OCI-LY7 (cell line): ENCODE measurements at regions not wholly inside any gene's neighbourhood (a gene's known extent, or its start where the extent isn't known, plus 50 kb on each side); places are given as distances from the start of the nearest gene placed in this dataset.

Experiments used
- BruUV-seq: library from RNA; stranded (reverse); fragments of 400-500 nt; replicated peaks from 2 replicates; lab custom pipeline; 2021; lab: Mats Ljungman, UMichigan
- CTCF ChIA-PET: fragments of 300-600 bp; sonication (Branson Sonifier 250); formaldehyde crosslinking; loops from one replicate; lab custom pipeline; 2022; ENCODE audit warnings: antibody characterized with exemption; ENCODE audit not compliant: unreplicated experiment; lab: Charles Lee
- POLR2A ChIA-PET: fragments of 300-600 bp; sonication (Branson Sonifier 250); formaldehyde crosslinking; loops from one replicate; lab custom pipeline; 2022; ENCODE audit warnings: antibody characterized with exemption; lab: Charles Lee
- DNase-seq: peaks from one replicate; pipeline ENCODE4 v3.0.0-alpha.2; 2015; ENCODE audit warnings: low spot score
- H2AFZ ChIP-seq: fragments of 200-600 bp; sonication (generic), shearing (Covaris generic); 2 replicates; pipeline ENCODE4 v1.6.1; 2014; ENCODE audit warnings: mild to moderate bottlenecking, antibody characterized with exemption, low read length, moderate library complexity
- H3K27ac ChIP-seq: fragments of 200-600 bp; sonication (generic); 2 replicates; pipeline ENCODE4 v1.5.1; 2014; ENCODE audit warnings: mixed run types, low read depth, mild to moderate bottlenecking, moderate library complexity, low read length, inconsistent platforms; ENCODE audit not compliant: poor library complexity, severe bottlenecking
- H3K36me3 ChIP-seq: fragments of 200-600 bp; sonication (generic); 2 replicates; pipeline ENCODE4 v1.6.1; 2014; ENCODE audit warnings: mild to moderate bottlenecking, antibody characterized with exemption, low read length, moderate library complexity, mixed read lengths; ENCODE audit not compliant: insufficient read depth
- H3K4me1 ChIP-seq: fragments of 200-600 bp; sonication (generic); 2 replicates; pipeline ENCODE4 v1.5.1; 2014; ENCODE audit warnings: mild to moderate bottlenecking, low read length; ENCODE audit not compliant: insufficient read depth, poor library complexity, severe bottlenecking
- H3K4me2 ChIP-seq: fragments of 200-600 bp; sonication (generic); 2 replicates; pipeline ENCODE4 v1.6.1; 2014; ENCODE audit warnings: mild to moderate bottlenecking, low read length
- H3K4me3 ChIP-seq: fragments of 200-600 bp; sonication (generic); 2 replicates; pipeline ENCODE4 v1.5.1; 2014; ENCODE audit warnings: mild to moderate bottlenecking, low read depth, low read length; ENCODE audit not compliant: poor library complexity, severe bottlenecking
- H3K79me2 ChIP-seq: fragments of 200-600 bp; sonication (generic); 2 replicates; pipeline ENCODE4 v1.6.1; 2016; ENCODE audit warnings: low read depth, mild to moderate bottlenecking, low read length, moderate library complexity, mixed read lengths; ENCODE audit not compliant: insufficient read depth
- H3K9me2 ChIP-seq: fragments of 200-600 bp; sonication (generic); 2 replicates; pipeline ENCODE4 v1.6.1; 2016; ENCODE audit warnings: mild to moderate bottlenecking, low read length, mixed read lengths; ENCODE audit not compliant: insufficient read depth
- H3K9me3 ChIP-seq: fragments of 200-600 bp; sonication (generic); 2 replicates; pipeline ENCODE4 v1.6.1; 2014; ENCODE audit warnings: mild to moderate bottlenecking, mixed run types, low read length, mixed read lengths
- H4K20me1 ChIP-seq: fragments of 200-600 bp; sonication (generic); 2 replicates; pipeline ENCODE4 v1.6.1; 2014; ENCODE audit warnings: mild to moderate bottlenecking, antibody characterized with exemption, low read length, moderate library complexity, mixed read lengths; ENCODE audit not compliant: insufficient read depth
- EZH2phosphoT487 ChIP-seq: fragments of 200-600 bp; sonication (generic); IDR thresholded peaks from 2 replicates; pipeline ENCODE4 v1.6.1; 2018; ENCODE audit warnings: low read depth, borderline replicate concordance, mild to moderate bottlenecking, mixed run types, antibody characterized with exemption, low read length, moderate library complexity, mixed read lengths
- intact Hi-C: fragments of 100-400 bp; cut with micrococcal nuclease; formaldehyde crosslinking; loops from one replicate; pipeline ENCODE4 v1.10.0; 2022; ENCODE audit not compliant: unreplicated experiment
- TF ChIP-seq, protein P1 (sequence below): fragments of 200-600 bp; sonication (generic); conservative IDR thresholded peaks from 2 replicates; pipeline ENCODE4 v1.5.1; 2014; ENCODE audit warnings: mild to moderate bottlenecking, antibody characterized with exemption, low read length, moderate library complexity, mixed read lengths

DNA sequence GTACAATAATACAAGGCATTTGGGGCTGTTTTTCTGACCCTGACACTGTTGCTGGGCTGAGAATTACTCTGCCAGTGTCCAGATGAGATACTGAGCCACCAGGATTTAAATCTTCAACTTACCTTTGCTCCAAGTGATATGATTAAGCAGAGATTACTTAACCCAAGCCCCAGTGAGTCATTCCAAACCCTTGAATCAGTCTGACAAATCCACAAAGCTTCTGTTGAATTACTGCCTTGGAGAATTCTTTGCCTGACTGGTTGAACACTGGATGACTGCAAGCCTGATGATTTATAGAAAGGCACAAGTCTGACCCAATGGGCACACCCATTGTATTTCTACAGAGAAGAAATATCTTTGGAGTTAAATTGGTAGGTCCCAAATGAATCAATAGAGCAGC is 88.2 kb upstream of the TSC22D2 start:
- ChIA-PET CTCF (no interaction called here), POLR2A (interaction anchor here (0.6 to 1.3 kb wide), 4 partner anchors 9 to 62 kb away, joined by 3 to 5 read pairs (median 4); no protein-coding TSS in a partner anchor)

GRCh38 chr3:150317469-150317868 is 90.6 kb upstream of the TSC22D2 start:
- BruUV-seq = no TSS peak
- no peak overlapping the region for H3K4me2 ChIP-seq
- H3K4me3 ChIP-seq = no peak overlapping the region
- no peaks in the 10 kb centered on the region for H3K9me2 ChIP-seq
- ChIA-PET POLR2A (interaction anchor here (0.6 to 1.3 kb wide), 2 partner anchors 13 to 194 kb away, joined by 3 to 6 read pairs; no protein-coding TSS in a partner anchor), CTCF (no interaction called here)
- H3K9me3 ChIP-seq = no peaks in the 10 kb centered on the region
- H3K4me1 ChIP-seq = no peaks in the 10 kb centered on the region
- no peak overlapping the region for H3K27ac ChIP-seq
- H4K20me1 ChIP-seq = no peaks in the 10 kb centered on the region
- TF ChIP-seq, protein P1, sequence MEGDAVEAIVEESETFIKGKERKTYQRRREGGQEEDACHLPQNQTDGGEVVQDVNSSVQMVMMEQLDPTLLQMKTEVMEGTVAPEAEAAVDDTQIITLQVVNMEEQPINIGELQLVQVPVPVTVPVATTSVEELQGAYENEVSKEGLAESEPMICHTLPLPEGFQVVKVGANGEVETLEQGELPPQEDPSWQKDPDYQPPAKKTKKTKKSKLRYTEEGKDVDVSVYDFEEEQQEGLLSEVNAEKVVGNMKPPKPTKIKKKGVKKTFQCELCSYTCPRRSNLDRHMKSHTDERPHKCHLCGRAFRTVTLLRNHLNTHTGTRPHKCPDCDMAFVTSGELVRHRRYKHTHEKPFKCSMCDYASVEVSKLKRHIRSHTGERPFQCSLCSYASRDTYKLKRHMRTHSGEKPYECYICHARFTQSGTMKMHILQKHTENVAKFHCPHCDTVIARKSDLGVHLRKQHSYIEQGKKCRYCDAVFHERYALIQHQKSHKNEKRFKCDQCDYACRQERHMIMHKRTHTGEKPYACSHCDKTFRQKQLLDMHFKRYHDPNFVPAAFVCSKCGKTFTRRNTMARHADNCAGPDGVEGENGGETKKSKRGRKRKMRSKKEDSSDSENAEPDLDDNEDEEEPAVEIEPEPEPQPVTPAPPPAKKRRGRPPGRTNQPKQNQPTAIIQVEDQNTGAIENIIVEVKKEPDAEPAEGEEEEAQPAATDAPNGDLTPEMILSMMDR = no peak
- TF ChIP-seq EZH2phosphoT487 = no peak
- no peaks in the 10 kb centered on the region for H3K36me3 ChIP-seq
- intact Hi-C loops = no loop called here
- H2AFZ ChIP-seq = no peak overlapping the region
- no peaks in the 10 kb centered on the region for H3K79me2 ChIP-seq
- DNase-seq = no peak

More for the DNA sequence above, 88.2 kb upstream of the TSC22D2 start:
- no peak for DNase-seq
- no peaks in the 10 kb centered on the region for H3K79me2 ChIP-seq
- no TSS peak for BruUV-seq
- TF ChIP-seq EZH2phosphoT487 = no peak
- TF ChIP-seq, protein P1 = no peak
- no peaks in the 10 kb centered on the region for H3K9me3 ChIP-seq
- H3K36me3 ChIP-seq = no peaks in the 10 kb centered on the region
- no peaks in the 10 kb centered on the region for H3K9me2 ChIP-seq
- H3K27ac ChIP-seq = no peak overlapping the region
- no peaks in the 10 kb centered on the region for H3K4me1 ChIP-seq
- H3K4me3 ChIP-seq = no peak overlapping the region
- no peak overlapping the region for H2AFZ ChIP-seq
- H4K20me1 ChIP-seq = no peaks in the 10 kb centered on the region
- intact Hi-C loops = no loop called here
- no peak overlapping the region for H3K4me2 ChIP-seq

DNA sequence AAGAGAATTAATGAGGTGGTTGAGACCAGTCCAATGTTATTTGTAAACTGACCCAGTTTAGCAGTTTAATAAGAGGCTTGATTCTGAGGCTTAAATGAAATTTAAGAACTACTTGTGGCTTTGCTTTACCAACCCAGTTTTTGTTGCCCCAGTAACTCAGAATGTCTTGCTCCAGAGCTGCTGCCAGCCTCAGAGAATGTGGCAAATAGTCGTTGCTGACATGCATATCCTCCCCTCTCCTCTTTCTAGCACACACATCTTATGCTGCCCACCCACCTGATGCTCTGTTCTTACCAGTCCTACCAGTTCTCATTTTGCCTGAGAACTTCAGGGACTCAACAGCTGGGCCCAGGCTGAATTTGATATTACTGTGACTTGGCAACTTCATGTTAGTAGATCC is 92.4 kb upstream of the TSC22D2 start:
- POLR2A ChIA-PET = interaction anchor here (0.6 kb wide), 2 partner anchors 23 to 633 kb away, joined by 3 to 5 read pairs; no protein-coding TSS in a partner anchor
- no TSS peak for BruUV-seq

More for the DNA sequence above, 92.4 kb upstream of the TSC22D2 start:
- no peak overlapping the region for H3K4me2 ChIP-seq
- H2AFZ ChIP-seq = no peak overlapping the region
- no peaks in the 10 kb centered on the region for H3K9me2 ChIP-seq
- intact Hi-C loops = no loop called here
- no peak for TF ChIP-seq EZH2phosphoT487
- TF ChIP-seq, protein P1 = no peak
- no peak overlapping the region for H3K4me3 ChIP-seq
- DNase-seq = no peak
- no peaks in the 10 kb centered on the region for H3K4me1 ChIP-seq
- CTCF ChIA-PET = no interaction called here
- H3K79me2 ChIP-seq = no peaks in the 10 kb centered on the region
- H3K9me3 ChIP-seq = no peaks in the 10 kb centered on the region
- H3K27ac ChIP-seq = no peak overlapping the region
- no peaks in the 10 kb centered on the region for H3K36me3 ChIP-seq
- H4K20me1 ChIP-seq = no peaks in the 10 kb centered on the region
